ENCODE measurements at regions not wholly inside any gene's neighbourhood (a gene's known extent, or its start where the extent isn't known, plus 50 kb on each side); places are given as distances from the start of the nearest gene placed in this dataset.
"Not testable (repeated sequence)": the region's sequence is repeated elsewhere in the genome, so short reads cannot be mapped to it uniquely, and the experiment has no call there.

GRCh38 chr10:47647523-47648101, 115.8 kb downstream of the SYT15B start:
- DNase-seq (ENCODE audit: extremely low spot score); POLR2A ChIA-PET; CTCF ChIA-PET: not testable (repeated sequence)

- CTCF ChIA-PET; DNase-seq (ENCODE audit: extremely low spot score); POLR2A ChIA-PET: not testable (repeated sequence)
- TF ChIP-seq CTCF (IDR thresholded peaks at IDR 0.05; ENCODE audit: control extremely low read depth, extremely low read depth, low read depth, missing control alignments) = peak; percentile 40
Observed at GRCh38 chr10:47646686-47647273, 116.6 kb downstream of the SYT15B start.

GRCh38 chr10:47626975-47627374, 103.5 kb upstream of the AGAP9 start:
- POLR2A ChIA-PET = not testable (repeated sequence)

GRCh38 chr10:47622719-47623118, 99.3 kb upstream of the AGAP9 start:
- CTCF ChIA-PET; DNase-seq (ENCODE audit: extremely low spot score); POLR2A ChIA-PET: not testable (repeated sequence)

More at GRCh38 chr10:47626975-47627374, 103.5 kb upstream of the AGAP9 start:
- DNase-seq (ENCODE audit: extremely low spot score); CTCF ChIA-PET: not testable (repeated sequence)

GRCh38 chr10:47619300-47620012, 96.0 kb upstream of the AGAP9 start:
- DNase-seq (ENCODE audit: extremely low spot score); CTCF ChIA-PET; POLR2A ChIA-PET: not testable (repeated sequence)

- POLR2A ChIA-PET = not testable (repeated sequence)
Observed at GRCh38 chr10:47609311-47609710, 85.9 kb upstream of the AGAP9 start.

GRCh38 chr10:47605791-47606773, 82.6 kb upstream of the AGAP9 start:
- CTCF ChIA-PET; POLR2A ChIA-PET; DNase-seq (ENCODE audit: extremely low spot score): not testable (repeated sequence)

More at GRCh38 chr10:47609311-47609710, 85.9 kb upstream of the AGAP9 start:
- DNase-seq (ENCODE audit: extremely low spot score); CTCF ChIA-PET: not testable (repeated sequence)

- POLR2A ChIA-PET; DNase-seq (ENCODE audit: extremely low spot score); CTCF ChIA-PET: not testable (repeated sequence)
Observed at GRCh38 chr10:47600604-47601003, 77.2 kb upstream of the AGAP9 start.

GRCh38 chr10:47600127-47600526, 76.7 kb upstream of the AGAP9 start:
- CTCF ChIA-PET; POLR2A ChIA-PET; DNase-seq (ENCODE audit: extremely low spot score): not testable (repeated sequence)

GRCh38 chr10:47599657-47600056, 76.2 kb upstream of the AGAP9 start:
- POLR2A ChIA-PET; DNase-seq (ENCODE audit: extremely low spot score); CTCF ChIA-PET: not testable (repeated sequence)

- DNase-seq (ENCODE audit: extremely low spot score); POLR2A ChIA-PET; CTCF ChIA-PET: not testable (repeated sequence)
Observed at GRCh38 chr10:47593805-47594204, 70.4 kb upstream of the AGAP9 start.

GRCh38 chr10:47593129-47593528, 69.7 kb upstream of the AGAP9 start:
- POLR2A ChIA-PET; CTCF ChIA-PET; DNase-seq (ENCODE audit: extremely low spot score): not testable (repeated sequence)

- POLR2A ChIA-PET; DNase-seq (ENCODE audit: extremely low spot score); CTCF ChIA-PET: not testable (repeated sequence)
Observed at GRCh38 chr10:47590956-47591355, 67.5 kb upstream of the AGAP9 start.

- POLR2A ChIA-PET; CTCF ChIA-PET; DNase-seq (ENCODE audit: extremely low spot score): not testable (repeated sequence)
Observed at GRCh38 chr10:47590534-47590933, 67.1 kb upstream of the AGAP9 start.

- CTCF ChIA-PET; DNase-seq (ENCODE audit: extremely low spot score); POLR2A ChIA-PET: not testable (repeated sequence)
Observed at GRCh38 chr10:47582051-47582450, 58.6 kb upstream of the AGAP9 start.

GRCh38 chr10:47580063-47580462, 56.6 kb upstream of the AGAP9 start:
- DNase-seq (ENCODE audit: extremely low spot score); POLR2A ChIA-PET; CTCF ChIA-PET: not testable (repeated sequence)

GRCh38 chr10:47578547-47578946, 55.1 kb upstream of the AGAP9 start:
- POLR2A ChIA-PET; CTCF ChIA-PET; DNase-seq (ENCODE audit: extremely low spot score): not testable (repeated sequence)
